ENCODE measurements at regions not wholly inside any gene's neighbourhood (a gene's known extent, or its start where the extent isn't known, plus 50 kb on each side); places are given as distances from the start of the nearest gene placed in this dataset.

GRCh38 chr5:89041249-89041779, 158.3 kb upstream of the MEF2C start:
- intact Hi-C loops (cut with DNase I): no loop called here
- H3K36me3 ChIP-seq: no peaks in the 10 kb centered on the region
- no peaks in the 10 kb centered on the region for H3K9me3 ChIP-seq
- 60% methylated on average over 3 of the region's 3 CpGs for WGBS
- H3K4me1 ChIP-seq: peaks cover 7 to 10% (median 8%) of the 10 kb centered on the region in 4 donors
- H3K27ac ChIP-seq (replicated peaks in 1 of 4): no peak overlapping the region
- DNase-seq (ENCODE audit: extremely low spot score): no peak
- no peak overlapping the region for H3K4me3 ChIP-seq
- H3K27me3 ChIP-seq: no peaks in the 10 kb centered on the region
- TF ChIP-seq CTCF (IDR thresholded peaks at IDR 0.05) (no peak), POLR2A (IDR thresholded peaks at IDR 0.05; ENCODE audit: low read depth) (no peak), EP300 (IDR thresholded peaks at IDR 0.05) (no peak), POLR2AphosphoS5 (IDR thresholded peaks at IDR 0.05) (no peak)

- H3K27ac ChIP-seq (replicated peaks in 1 of 4): no peak overlapping the region
- no peak overlapping the region for H3K4me3 ChIP-seq
- H3K36me3 ChIP-seq: no peaks in the 10 kb centered on the region
- DNase-seq (ENCODE audit: extremely low spot score): no peak
- intact Hi-C loops (cut with DNase I): no loop called here
- 71% methylated on average over 8 of the region's 8 CpGs for WGBS
- TF ChIP-seq EP300 (IDR thresholded peaks at IDR 0.05) (no peak), POLR2AphosphoS5 (IDR thresholded peaks at IDR 0.05) (no peak), POLR2A (IDR thresholded peaks at IDR 0.05; ENCODE audit: low read depth) (no peak), CTCF (IDR thresholded peaks at IDR 0.05) (no peak)
- H3K27me3 ChIP-seq: no peaks in the 10 kb centered on the region
- no peaks in the 10 kb centered on the region for H3K9me3 ChIP-seq
- H3K4me1 ChIP-seq: peaks cover 5 to 10% (median 8%) of the 10 kb centered on the region in 4 donors
Measured at GRCh38 chr5:89036704-89037489, 153.9 kb upstream of the MEF2C start.

GRCh38 chr5:89036166-89036565, 153.2 kb upstream of the MEF2C start:
- no peak for DNase-seq (ENCODE audit: extremely low spot score)
- H3K4me3 ChIP-seq: no peak overlapping the region
- 90% methylated on average over 6 of the region's 6 CpGs for WGBS
- H3K9me3 ChIP-seq: no peaks in the 10 kb centered on the region
- H3K27me3 ChIP-seq: no peaks in the 10 kb centered on the region
- H3K4me1 ChIP-seq: peaks cover 0 to 5% (median 2%) of the 10 kb centered on the region in 4 donors
- H3K27ac ChIP-seq (replicated peaks in 1 of 4): no peak overlapping the region
- TF ChIP-seq POLR2A (IDR thresholded peaks at IDR 0.05; ENCODE audit: low read depth): no peak
- no peak for TF ChIP-seq POLR2AphosphoS5 (IDR thresholded peaks at IDR 0.05)
- no peak for TF ChIP-seq CTCF (IDR thresholded peaks at IDR 0.05)
- TF ChIP-seq EP300 (IDR thresholded peaks at IDR 0.05): no peak
- intact Hi-C loops (cut with DNase I): no loop called here
- no peaks in the 10 kb centered on the region for H3K36me3 ChIP-seq

DNA sequence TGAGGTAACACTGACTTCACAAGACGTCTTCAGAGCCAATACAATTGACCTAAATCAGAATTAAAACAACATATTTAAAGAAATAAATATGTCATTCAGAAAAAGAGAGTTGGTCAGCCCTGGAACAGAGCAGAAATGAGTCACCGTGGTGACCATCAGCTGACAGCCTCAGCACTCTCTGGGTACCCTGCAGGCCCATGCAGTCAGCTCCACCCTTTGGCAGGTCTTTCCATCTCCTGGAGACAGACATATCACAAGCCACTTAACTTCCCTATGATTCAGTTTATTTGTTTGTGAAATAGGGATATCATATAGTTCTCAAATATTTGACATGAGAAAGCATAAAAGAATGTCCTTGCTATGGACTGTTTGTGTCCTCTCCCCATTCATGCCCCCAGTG, 151.6 kb upstream of the MEF2C start:
- H3K27me3 ChIP-seq: no peaks in the 10 kb centered on the region
- no peak overlapping the region for H3K27ac ChIP-seq (replicated peaks in 1 of 4)
- WGBS: 72% methylated on average over 2 of the region's 2 CpGs
- H3K9me3 ChIP-seq: no peaks in the 10 kb centered on the region
- no peaks in the 10 kb centered on the region for H3K4me1 ChIP-seq
- DNase-seq (ENCODE audit: extremely low spot score): no peak
- no peaks in the 10 kb centered on the region for H3K36me3 ChIP-seq
- H3K4me3 ChIP-seq: no peak overlapping the region
- TF ChIP-seq CTCF (IDR thresholded peaks at IDR 0.05): no peak
- no peak for TF ChIP-seq POLR2A (IDR thresholded peaks at IDR 0.05; ENCODE audit: low read depth)
- no peak for TF ChIP-seq EP300 (IDR thresholded peaks at IDR 0.05)
- TF ChIP-seq POLR2AphosphoS5 (IDR thresholded peaks at IDR 0.05): no peak
- intact Hi-C loops (cut with DNase I): no loop called here

Data from esophagus muscularis mucosa (tissue), 4 donors.